B cell (primary cell): ENCODE measurements at regions not wholly inside any gene's neighbourhood (a gene's known extent, or its start where the extent isn't known, plus 50 kb on each side); places are given as distances from the start of the nearest gene placed in this dataset.

ENCODE experiments used
- ATAC-seq: fragments of 200-7000 bp; cut with Tn5 transposase; one replicate; pipeline ENCODE4 v1.10.0; 2021; ENCODE audit warnings: low read depth, mild to moderate bottlenecking, moderate number of reproducible peaks, moderate library complexity
- CTCF ChIA-PET: fragments of 350-600 bp; sonication (Branson Sonifier 250); formaldehyde crosslinking; loops from one replicate; lab custom pipeline; 2021; ENCODE audit warnings: antibody characterized with exemption, inconsistent platforms; lab: Charles Lee
- POLR2A ChIA-PET: fragments of 350-600 bp; sonication (Branson Sonifier 250); formaldehyde crosslinking; loops from one replicate; lab custom pipeline; 2021; ENCODE audit warnings: antibody characterized with exemption; lab: Charles Lee
- DNase-seq: peaks from one replicate; pipeline ENCODE4 v3.0.0; 2013
- H2AFZ ChIP-seq: 2 replicates; pipeline ENCODE4 v1.6.1; 2012; ENCODE audit warnings: mild to moderate bottlenecking, low read depth, low read length; ENCODE audit not compliant: insufficient read depth, poor library complexity, severe bottlenecking
- H3K27ac ChIP-seq, 2 donors: 1 replicate in 1 of 2; 2 replicates in 1 of 2; pipeline ENCODE4 v1.5.1; 2012 to 2013; ENCODE audit warnings: low read length in 2 of 2, mild to moderate bottlenecking in 2 of 2, moderate library complexity in 1 of 2
- H3K27me3 ChIP-seq, 4 experiments: fragments of 200-600 bp in 1 of 4; sonication (generic) in 1 of 4; replicated peaks in 1 of 4; 1 replicate in 2 of 4; 2 replicates in 2 of 4; pipeline versions ENCODE4 v1.6.1 to v1.7.0; 2013 to 2016; ENCODE audit warnings: low read length in 3 of 4, mild to moderate bottlenecking in 2 of 4, mixed read lengths in 1 of 4, moderate library complexity in 1 of 4; ENCODE audit not compliant: insufficient read depth in 4 of 4, control insufficient read depth in 3 of 4; ENCODE audit errors: control extremely low read depth in 1 of 4
- H3K36me3 ChIP-seq, 2 experiments: replicated peaks in 1 of 2; 1 replicate in 1 of 2; 2 replicates in 1 of 2; pipeline versions ENCODE4 v1.6.1 to v1.7.1; 2013; ENCODE audit warnings: low read length in 1 of 2; ENCODE audit not compliant: insufficient read depth in 2 of 2, control insufficient read depth in 1 of 2; ENCODE audit errors: control extremely low read depth in 1 of 2, extremely low read depth in 1 of 2
- H3K4me1 ChIP-seq, 2 donors: fragments of 200-600 bp in 1 of 2; sonication (generic) in 1 of 2; 1 replicate in 1 of 2; 2 replicates in 1 of 2; pipeline versions ENCODE4 v1.5.1 to v1.6.1; 2013 to 2017; ENCODE audit warnings: low read length in 2 of 2; ENCODE audit not compliant: control insufficient read depth in 2 of 2, insufficient read depth in 2 of 2
- H3K4me2 ChIP-seq: replicated peaks from 2 replicates; pipeline ENCODE3; 2012; ENCODE audit warnings: mild to moderate bottlenecking, low read depth, low read length; ENCODE audit not compliant: poor library complexity, severe bottlenecking
- H3K4me3 ChIP-seq, 5 experiments: fragments of 200-600 bp in 1 of 5; sonication (generic) in 1 of 5; 1 replicate in 3 of 5; 2 replicates in 2 of 5; pipeline versions ENCODE4 v1.5.1 to v1.7.0; 2011 to 2016; ENCODE audit warnings: low read length in 4 of 5, mild to moderate bottlenecking in 4 of 5, low read depth in 2 of 5, control low read depth in 1 of 5, moderate library complexity in 1 of 5; ENCODE audit not compliant: insufficient read depth in 1 of 5; ENCODE audit errors: control extremely low read depth in 1 of 5, extremely low read depth in 1 of 5
- H3K79me2 ChIP-seq: fragments of 200-600 bp; sonication (generic); one replicate; pipeline ENCODE4 v1.6.0; 2016; ENCODE audit warnings: low read length; ENCODE audit not compliant: control insufficient read depth, insufficient read depth
- H3K9ac ChIP-seq: fragments of 200-600 bp; sonication (generic); 2 replicates; pipeline ENCODE4 v1.6.1; 2017; ENCODE audit warnings: mild to moderate bottlenecking, low read length, moderate library complexity
- H3K9me3 ChIP-seq, 3 donors: one replicate each; pipeline versions ENCODE4 v1.6.1 to v1.7.1; 2013; ENCODE audit warnings: low read length in 2 of 3; ENCODE audit not compliant: control insufficient read depth in 2 of 3, insufficient read depth in 1 of 3; ENCODE audit errors: control extremely low read depth in 1 of 3
- H4K20me1 ChIP-seq: 2 replicates; pipeline ENCODE4 v1.6.0; 2012; ENCODE audit warnings: mild to moderate bottlenecking, low read length; ENCODE audit not compliant: insufficient read depth, control insufficient read depth, poor library complexity, severe bottlenecking
- H3K27ac Mint-ChIP-seq: one replicate; pipeline ENCODE4 v1.8.0; 2021; ENCODE audit warnings: mixed read lengths
- H3K27me3 Mint-ChIP-seq: one replicate; pipeline ENCODE4 v1.8.0; 2021; ENCODE audit warnings: mixed read lengths
- H3K4me1 Mint-ChIP-seq: one replicate; pipeline ENCODE4 v1.8.0; 2021; ENCODE audit warnings: mixed read lengths
- H3K4me3 Mint-ChIP-seq: one replicate; pipeline ENCODE4 v1.8.0; 2021; ENCODE audit warnings: mixed read lengths
- H3K9me3 Mint-ChIP-seq: one replicate; pipeline ENCODE4 v1.8.0; 2022; ENCODE audit warnings: mixed read lengths; ENCODE audit not compliant: insufficient read depth
- EZH2 ChIP-seq: IDR thresholded peaks from 2 replicates; pipeline ENCODE4 v1.6.1; 2012; ENCODE audit warnings: borderline replicate concordance, low read depth, mild to moderate bottlenecking, moderate library complexity, low read length; ENCODE audit not compliant: insufficient read depth, poor library complexity, severe bottlenecking
- WGBS: methylation state at CpG from one replicate; pipeline ENCODE4 v1.1.5; 2013; ENCODE audit warnings: missing lambda C conversion rate; ENCODE audit not compliant: insufficient coverage; 5-methylcytosine and 5-hydroxymethylcytosine counted together
- intact Hi-C: fragments of 100-400 bp; cut with micrococcal nuclease; formaldehyde crosslinking; loops from one replicate; pipeline ENCODE4 v1.10.0; 2022
- TF ChIP-seq, protein P1 (sequence below): fragments of 200-600 bp; IDR thresholded peaks from one replicate; pipeline ENCODE4 v1.8.0; 2022; ENCODE audit warnings: antibody characterized with exemption, mild to moderate bottlenecking

DNA sequence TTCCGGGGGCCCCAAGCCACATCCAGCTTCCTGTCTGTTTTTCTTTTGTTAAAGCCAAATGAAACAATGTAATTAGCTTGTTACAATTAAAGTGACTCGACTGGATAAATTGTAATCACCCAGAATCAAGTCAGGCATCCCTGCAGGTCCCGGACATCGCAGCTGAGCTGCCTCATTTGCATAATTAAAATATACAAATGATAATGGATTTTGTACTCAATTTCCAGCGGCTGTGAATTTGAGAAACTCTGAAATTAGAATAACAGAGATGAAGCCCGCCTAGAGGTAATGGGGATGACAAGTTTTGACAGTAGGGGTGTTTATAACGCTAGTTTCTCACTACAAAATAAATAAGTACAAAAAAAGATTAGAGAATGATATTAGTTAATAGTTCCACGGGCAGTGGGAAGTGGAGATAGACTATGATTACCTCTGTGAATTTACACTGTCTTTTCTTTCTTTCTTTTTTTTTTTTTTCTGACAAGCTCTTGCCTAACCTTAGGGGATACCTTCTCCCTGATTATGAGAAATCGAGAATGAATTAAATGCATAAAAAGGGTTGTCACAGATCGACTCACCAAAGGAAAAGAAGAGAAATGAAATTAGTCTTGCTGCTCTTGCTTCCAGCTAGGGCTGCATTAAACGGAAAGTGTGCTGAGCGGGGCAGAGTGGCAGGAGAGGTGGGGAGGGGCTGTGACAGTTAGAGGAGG lies 82.6 kb upstream of the SKOR2 start:
- Histone ChIP-seq H3K27ac (no peak overlapping the region), H3K9ac (no peak overlapping the region), H3K4me2 (no peak overlapping the region), H3K9me3 (no peaks in the 10 kb centered on the region), H3K4me3 (no peak overlapping the region), H3K27me3 (peaks cover 0 to 2% (median 0%) of the 10 kb centered on the region in 4 experiments), H3K4me1 (no peaks in the 10 kb centered on the region), H4K20me1 (no peaks in the 10 kb centered on the region), H3K79me2 (no peaks in the 10 kb centered on the region), H3K36me3 (no peaks in the 10 kb centered on the region), H2AFZ (no peak overlapping the region)
- no peak overlapping the region for H3K27ac Mint-ChIP-seq
- peaks cover 20% of the 10 kb centered on the region for H3K27me3 Mint-ChIP-seq
- intact Hi-C loops = no loop called here
- ATAC-seq = no peak
- no peak for DNase-seq
- no peak for TF ChIP-seq EZH2
- TF ChIP-seq, protein P1, sequence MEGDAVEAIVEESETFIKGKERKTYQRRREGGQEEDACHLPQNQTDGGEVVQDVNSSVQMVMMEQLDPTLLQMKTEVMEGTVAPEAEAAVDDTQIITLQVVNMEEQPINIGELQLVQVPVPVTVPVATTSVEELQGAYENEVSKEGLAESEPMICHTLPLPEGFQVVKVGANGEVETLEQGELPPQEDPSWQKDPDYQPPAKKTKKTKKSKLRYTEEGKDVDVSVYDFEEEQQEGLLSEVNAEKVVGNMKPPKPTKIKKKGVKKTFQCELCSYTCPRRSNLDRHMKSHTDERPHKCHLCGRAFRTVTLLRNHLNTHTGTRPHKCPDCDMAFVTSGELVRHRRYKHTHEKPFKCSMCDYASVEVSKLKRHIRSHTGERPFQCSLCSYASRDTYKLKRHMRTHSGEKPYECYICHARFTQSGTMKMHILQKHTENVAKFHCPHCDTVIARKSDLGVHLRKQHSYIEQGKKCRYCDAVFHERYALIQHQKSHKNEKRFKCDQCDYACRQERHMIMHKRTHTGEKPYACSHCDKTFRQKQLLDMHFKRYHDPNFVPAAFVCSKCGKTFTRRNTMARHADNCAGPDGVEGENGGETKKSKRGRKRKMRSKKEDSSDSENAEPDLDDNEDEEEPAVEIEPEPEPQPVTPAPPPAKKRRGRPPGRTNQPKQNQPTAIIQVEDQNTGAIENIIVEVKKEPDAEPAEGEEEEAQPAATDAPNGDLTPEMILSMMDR = no peak
- 78% methylated on average over 4 of the region's 12 CpGs for WGBS
- H3K4me1 Mint-ChIP-seq = no peaks in the 10 kb centered on the region
- H3K4me3 Mint-ChIP-seq = no peak overlapping the region
- CTCF ChIA-PET = no interaction called here
- POLR2A ChIA-PET = no interaction called here
- no peaks in the 10 kb centered on the region for H3K9me3 Mint-ChIP-seq

- peaks cover 20% of the 10 kb centered on the region for H3K27me3 Mint-ChIP-seq
- Histone ChIP-seq H3K9ac (no peak overlapping the region), H3K4me3 (no peak overlapping the region), H3K79me2 (no peaks in the 10 kb centered on the region), H4K20me1 (no peaks in the 10 kb centered on the region), H3K27me3 (peaks cover 0 to 2% (median 0%) of the 10 kb centered on the region in 4 experiments), H3K27ac (no peak overlapping the region), H3K9me3 (peaks cover 0 to 3% (median 0%) of the 10 kb centered on the region in 3 donors), H2AFZ (no peak overlapping the region), H3K36me3 (no peaks in the 10 kb centered on the region), H3K4me2 (no peak overlapping the region), H3K4me1 (no peaks in the 10 kb centered on the region)
- DNase-seq (no peak), ATAC-seq (no peak)
- 70% methylated on average over 1 of the region's 1 CpG for WGBS
- no peak overlapping the region for H3K27ac Mint-ChIP-seq
- CTCF ChIA-PET = no interaction called here
- POLR2A ChIA-PET = no interaction called here
- H3K4me1 Mint-ChIP-seq = no peaks in the 10 kb centered on the region
- H3K9me3 Mint-ChIP-seq = no peaks in the 10 kb centered on the region
- H3K4me3 Mint-ChIP-seq = no peak overlapping the region
- intact Hi-C loops = no loop called here
- no peak for TF ChIP-seq EZH2
- TF ChIP-seq, protein P1 = no peak
Observed at GRCh38 chr18:47331641-47332040, 80.2 kb upstream of the SKOR2 start.
